CD4-positive, alpha-beta memory T cell (primary cell): ENCODE measurements at regions not wholly inside any gene's neighbourhood (a gene's known extent, or its start where the extent isn't known, plus 50 kb on each side); places are given as distances from the start of the nearest gene placed in this dataset.
"Not testable (repeated sequence)": the region's sequence is repeated elsewhere in the genome, so short reads cannot be mapped to it uniquely, and the experiment has no call there.

Source experiments
- CTCF ChIA-PET: fragments of 350-600 bp; sonication (Branson Sonifier 250); formaldehyde crosslinking; loops from one replicate; lab custom pipeline; 2021; ENCODE audit warnings: inconsistent platforms; ENCODE audit not compliant: partially characterized antibody; lab: Charles Lee
- POLR2A ChIA-PET: fragments of 350-600 bp; sonication (Branson Sonifier 250); formaldehyde crosslinking; loops from one replicate; lab custom pipeline; 2021; ENCODE audit not compliant: partially characterized antibody; lab: Charles Lee
- DNase-seq, 5 donors: peaks; one replicate each; pipeline versions ENCODE4 v3.0.0 to v3.0.0-alpha.2; 2020 to 2022; ENCODE audit warnings: mixed read lengths in 1 of 5
- H3K27ac ChIP-seq: one replicate; pipeline ENCODE4 v1.7.0; 2013; ENCODE audit warnings: low read depth, low read length
- H3K27me3 ChIP-seq: 2 replicates; pipeline ENCODE4 v1.7.0; 2013; ENCODE audit warnings: mild to moderate bottlenecking, low read length, moderate library complexity; ENCODE audit not compliant: insufficient read depth
- H3K36me3 ChIP-seq: 2 replicates; pipeline ENCODE4 v1.7.0; 2013; ENCODE audit warnings: mild to moderate bottlenecking, low read length, moderate library complexity; ENCODE audit not compliant: insufficient read depth
- H3K4me1 ChIP-seq: 2 replicates; pipeline ENCODE4 v1.7.0; 2013; ENCODE audit warnings: mild to moderate bottlenecking, low read length, moderate library complexity; ENCODE audit not compliant: insufficient read depth
- H3K4me3 ChIP-seq, 2 donors: one replicate each; pipeline ENCODE4 v1.7.0; 2013; ENCODE audit warnings: low read length in 2 of 2, mild to moderate bottlenecking in 1 of 2
- H3K9me3 ChIP-seq, 2 donors: one replicate each; pipeline ENCODE4 v1.7.0; 2013; ENCODE audit warnings: low read length in 2 of 2, control low read depth in 1 of 2; ENCODE audit not compliant: control insufficient read depth in 1 of 2
- H3K27ac Mint-ChIP-seq, 7 donors: one replicate each; pipeline ENCODE4 v1.8.0; 2020 to 2021; ENCODE audit warnings: mixed read lengths in 7 of 7, mild to moderate bottlenecking in 6 of 7, inconsistent platforms in 3 of 7, moderate library complexity in 3 of 7
- H3K27me3 Mint-ChIP-seq, 2 donors: one replicate each; pipeline ENCODE4 v1.8.0; 2020 to 2021; ENCODE audit warnings: mixed read lengths in 2 of 2
- H3K36me3 Mint-ChIP-seq, 2 donors: one replicate each; pipeline ENCODE4 v1.8.0; 2020 to 2021; ENCODE audit warnings: mixed read lengths in 2 of 2, inconsistent platforms in 1 of 2, mild to moderate bottlenecking in 1 of 2
- H3K4me1 Mint-ChIP-seq, 4 donors: one replicate each; pipeline ENCODE4 v1.8.0; 2020 to 2021; ENCODE audit warnings: mixed read lengths in 4 of 4, mild to moderate bottlenecking in 1 of 4
- H3K4me3 Mint-ChIP-seq, 8 donors: one replicate each; pipeline ENCODE4 v1.8.0; 2020 to 2021; ENCODE audit warnings: mixed read lengths in 8 of 8, mild to moderate bottlenecking in 7 of 8, moderate library complexity in 6 of 8, inconsistent platforms in 3 of 8
- H3K9me3 Mint-ChIP-seq, 8 donors: one replicate each; pipeline ENCODE4 v1.8.0; 2020 to 2021; ENCODE audit warnings: mixed read lengths in 8 of 8, mild to moderate bottlenecking in 5 of 8, inconsistent platforms in 3 of 8, moderate library complexity in 1 of 8
- intact Hi-C: fragments of 100-400 bp; cut with micrococcal nuclease; formaldehyde crosslinking; loops from one replicate; pipeline ENCODE4 v1.15.1; 2023

DNA sequence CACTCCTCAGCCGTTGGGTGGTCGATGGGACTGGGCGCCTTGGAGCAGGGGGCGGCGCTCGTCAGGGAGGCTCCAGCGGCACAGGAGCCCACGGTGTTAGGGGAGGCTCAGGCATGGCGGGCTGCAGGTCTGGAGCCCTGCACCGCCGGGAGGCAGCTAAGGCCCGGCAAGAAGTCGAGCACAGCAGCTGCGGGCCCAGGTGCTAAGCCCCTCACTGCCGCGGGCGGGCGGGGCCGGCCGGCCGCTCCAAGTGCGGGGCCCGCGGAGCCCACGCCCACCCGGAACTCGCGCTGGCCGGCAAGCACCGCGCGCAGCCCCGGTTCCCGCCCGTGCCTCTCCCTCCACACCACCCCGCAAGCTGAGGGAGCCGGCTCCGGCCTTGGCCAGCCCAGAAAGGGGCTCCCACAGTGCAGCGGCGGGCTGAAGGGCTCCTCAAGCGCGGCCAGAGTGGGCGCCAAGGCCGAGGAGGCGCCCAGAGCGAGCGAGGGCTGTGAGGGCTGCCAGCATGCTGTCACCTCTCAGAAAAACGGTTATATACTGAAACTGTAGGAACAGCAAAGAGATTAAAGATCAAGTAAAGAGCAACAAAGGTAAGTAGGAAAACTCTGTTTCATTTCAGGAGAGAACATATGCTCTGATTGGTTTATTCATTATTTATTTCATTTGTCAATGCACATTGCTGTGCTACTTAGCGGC is 419.0 kb upstream of the CNTNAP2 start:
- H3K4me1 Mint-ChIP-seq, H3K9me3 Mint-ChIP-seq, H3K36me3 ChIP-seq, H3K4me3 ChIP-seq, POLR2A ChIA-PET, H3K27ac Mint-ChIP-seq, H3K36me3 Mint-ChIP-seq, H3K27me3 Mint-ChIP-seq, H3K9me3 ChIP-seq, H3K27ac ChIP-seq, H3K4me1 ChIP-seq, intact Hi-C loops, DNase-seq, H3K27me3 ChIP-seq, CTCF ChIA-PET, H3K4me3 Mint-ChIP-seq: not testable (repeated sequence)

GRCh38 chr7:145696071-145696470 is 420.5 kb upstream of the CNTNAP2 start:
- H3K9me3 Mint-ChIP-seq, result peaks cover 0 to 8% (median 0%) of the 10 kb centered on the region in 8 donors
- H3K27ac Mint-ChIP-seq, result no peak overlapping the region
- no peak overlapping the region for H3K4me3 Mint-ChIP-seq

DNA sequence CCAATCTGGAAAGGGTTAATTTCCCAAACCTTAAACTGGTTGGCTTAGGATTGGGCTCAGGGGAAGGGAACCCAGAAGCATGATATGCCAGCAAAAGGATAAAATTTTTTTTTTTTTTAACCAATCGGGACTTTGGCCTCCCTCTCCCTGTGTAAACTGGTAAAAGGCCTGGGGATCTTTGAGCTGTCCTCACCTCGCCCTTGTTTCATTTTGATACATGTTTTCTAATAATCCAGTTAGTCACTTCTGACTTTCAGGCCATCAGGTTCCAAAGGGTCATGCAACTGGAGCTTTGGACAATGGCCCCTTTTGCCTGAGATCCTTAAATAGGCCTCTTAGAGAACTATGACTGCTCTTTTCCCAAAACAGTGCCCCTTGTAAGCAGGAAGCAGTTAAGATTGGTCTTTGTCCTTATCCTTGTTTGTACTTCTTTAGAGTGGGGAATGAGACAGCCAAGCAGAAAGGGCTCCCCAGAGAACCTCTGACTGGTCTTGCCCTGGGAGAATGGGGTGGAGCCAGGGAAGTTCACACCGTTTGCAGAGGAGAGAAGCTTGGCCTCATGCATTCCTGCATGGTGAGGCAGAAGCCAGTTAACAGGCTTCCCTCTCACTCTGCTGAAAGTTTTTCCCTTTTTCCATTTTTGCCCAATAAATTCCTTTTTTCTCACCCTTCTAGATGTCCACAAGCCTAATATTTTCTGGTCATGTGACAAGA is 424.2 kb upstream of the CNTNAP2 start:
- Mint-ChIP-seq H3K4me1 (no peaks in the 10 kb centered on the region), H3K9me3 (peaks cover 0 to 8% (median 1%) of the 10 kb centered on the region in 8 donors), H3K4me3 (no peak overlapping the region), H3K27me3 (no peaks in the 10 kb centered on the region), H3K36me3 (no peaks in the 10 kb centered on the region), H3K27ac (no peak overlapping the region)
- Histone ChIP-seq H3K4me1 (no peaks in the 10 kb centered on the region), H3K4me3 (no peak overlapping the region), H3K36me3 (no peaks in the 10 kb centered on the region), H3K27me3 (no peaks in the 10 kb centered on the region), H3K9me3 (no peaks in the 10 kb centered on the region), H3K27ac (no peak overlapping the region)
- DNase-seq, result no peak
- intact Hi-C loops, result no loop called here
- CTCF ChIA-PET, result no interaction called here
- POLR2A ChIA-PET, result no interaction called here

More at GRCh38 chr7:145696071-145696470, 420.5 kb upstream of the CNTNAP2 start:
- ChIA-PET CTCF (no interaction called here), POLR2A (no interaction called here)
- Mint-ChIP-seq H3K27me3 (no peaks in the 10 kb centered on the region), H3K4me1 (no peaks in the 10 kb centered on the region), H3K36me3 (no peaks in the 10 kb centered on the region)
- H3K36me3 ChIP-seq, result no peaks in the 10 kb centered on the region
- no peak overlapping the region for H3K27ac ChIP-seq
- H3K4me3 ChIP-seq, result no peak overlapping the region
- H3K4me1 ChIP-seq, result no peaks in the 10 kb centered on the region
- intact Hi-C loops, result no loop called here
- H3K27me3 ChIP-seq, result no peaks in the 10 kb centered on the region
- no peaks in the 10 kb centered on the region for H3K9me3 ChIP-seq
- DNase-seq, result no peak

- H3K27me3 Mint-ChIP-seq, result no peaks in the 10 kb centered on the region
- Histone ChIP-seq H3K27ac (no peak overlapping the region), H3K4me3 (no peak overlapping the region), H3K27me3 (no peaks in the 10 kb centered on the region), H3K36me3 (no peaks in the 10 kb centered on the region), H3K4me1 (no peaks in the 10 kb centered on the region), H3K9me3 (no peaks in the 10 kb centered on the region)
- no peak for DNase-seq
- no peak overlapping the region for H3K27ac Mint-ChIP-seq
- intact Hi-C loops, result no loop called here
- H3K4me1 Mint-ChIP-seq, result no peaks in the 10 kb centered on the region
- no peaks in the 10 kb centered on the region for H3K36me3 Mint-ChIP-seq
- H3K9me3 Mint-ChIP-seq, result peaks cover 0 to 7% (median 1%) of the 10 kb centered on the region in 8 donors
- no peak overlapping the region for H3K4me3 Mint-ChIP-seq
- ChIA-PET CTCF (no interaction called here), POLR2A (no interaction called here)
Measured at GRCh38 chr7:145691377-145691914, 425.2 kb upstream of the CNTNAP2 start.

GRCh38 chr7:145681646-145682045 is 435.0 kb upstream of the CNTNAP2 start:
- no peak for DNase-seq
- no peaks in the 10 kb centered on the region for H3K4me1 Mint-ChIP-seq
- no peak overlapping the region for H3K4me3 ChIP-seq
- no peaks in the 10 kb centered on the region for H3K27me3 ChIP-seq
- ChIA-PET CTCF (no interaction called here), POLR2A (no interaction called here)
- H3K27me3 Mint-ChIP-seq, result no peaks in the 10 kb centered on the region
- intact Hi-C loops, result no loop called here
- H3K27ac Mint-ChIP-seq, result no peak overlapping the region
- no peak overlapping the region for H3K4me3 Mint-ChIP-seq
- H3K36me3 Mint-ChIP-seq, result no peaks in the 10 kb centered on the region
- H3K9me3 ChIP-seq, result no peaks in the 10 kb centered on the region
- H3K36me3 ChIP-seq, result no peaks in the 10 kb centered on the region
- H3K4me1 ChIP-seq, result no peaks in the 10 kb centered on the region
- H3K27ac ChIP-seq, result no peak overlapping the region
- H3K9me3 Mint-ChIP-seq, result peaks cover 0 to 5% (median under 1%) of the 10 kb centered on the region in 8 donors

DNA sequence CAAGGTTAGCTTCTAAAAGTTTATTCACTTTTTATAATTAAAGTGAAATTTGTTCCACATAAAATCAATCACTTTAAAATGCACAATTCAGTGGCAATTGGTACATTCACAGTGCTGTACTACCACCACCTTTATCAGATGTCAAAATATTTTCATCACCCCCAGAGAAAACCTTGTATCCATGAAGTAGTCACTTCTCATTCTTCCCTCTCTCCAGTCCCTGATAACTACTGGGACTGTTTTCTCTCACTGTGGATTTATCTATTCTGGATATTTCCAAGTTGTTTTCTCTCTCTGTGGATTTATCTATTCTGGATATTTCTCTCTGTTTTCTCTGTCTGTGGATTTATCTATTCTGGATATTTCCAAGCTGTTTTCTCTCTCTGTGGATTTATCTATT is 435.4 kb upstream of the CNTNAP2 start:
- no peaks in the 10 kb centered on the region for H3K4me1 Mint-ChIP-seq
- Histone ChIP-seq H3K9me3 (no peaks in the 10 kb centered on the region), H3K4me3 (no peak overlapping the region), H3K27ac (no peak overlapping the region), H3K36me3 (no peaks in the 10 kb centered on the region), H3K4me1 (no peaks in the 10 kb centered on the region), H3K27me3 (no peaks in the 10 kb centered on the region)
- intact Hi-C loops, result no loop called here
- no peaks in the 10 kb centered on the region for H3K27me3 Mint-ChIP-seq
- H3K9me3 Mint-ChIP-seq, result peaks cover 0 to 5% (median 0%) of the 10 kb centered on the region in 8 donors
- no peak overlapping the region for H3K4me3 Mint-ChIP-seq
- ChIA-PET CTCF (no interaction called here), POLR2A (no interaction called here)
- no peak overlapping the region for H3K27ac Mint-ChIP-seq
- no peak for DNase-seq
- H3K36me3 Mint-ChIP-seq, result no peaks in the 10 kb centered on the region

- Histone ChIP-seq H3K4me1 (no peaks in the 10 kb centered on the region), H3K9me3 (no peaks in the 10 kb centered on the region), H3K27ac (no peak overlapping the region), H3K4me3 (no peak overlapping the region), H3K27me3 (no peaks in the 10 kb centered on the region), H3K36me3 (no peaks in the 10 kb centered on the region)
- Mint-ChIP-seq H3K36me3 (no peaks in the 10 kb centered on the region), H3K27me3 (no peaks in the 10 kb centered on the region), H3K4me1 (no peaks in the 10 kb centered on the region), H3K4me3 (no peak overlapping the region), H3K9me3 (peaks cover 2 to 28% (median 13%) of the 10 kb centered on the region in 8 donors), H3K27ac (no peak overlapping the region)
- intact Hi-C loops, result no loop called here
- POLR2A ChIA-PET, result no interaction called here
- CTCF ChIA-PET, result no interaction called here
- DNase-seq, result no peak
Measured at GRCh38 chr7:145665499-145666258, 450.9 kb upstream of the CNTNAP2 start.
